HG03342 (cell line): ENCODE measurements at regions not wholly inside any gene's neighbourhood (a gene's known extent, or its start where the extent isn't known, plus 50 kb on each side); places are given as distances from the start of the nearest gene placed in this dataset.

Experiments
- ATAC-seq: cut with Tn5 transposase; IDR thresholded peaks from one replicate; pipeline ENCODE4 v1.9.1; 2021; ENCODE audit warnings: mild to moderate bottlenecking, moderate library complexity; ENCODE audit not compliant: unreplicated experiment

- no peak for ATAC-seq
Observed at GRCh38 chr18:39872651-39873050, 2082.4 kb upstream of the PIK3C3 start.

- ATAC-seq: no peak
Observed at GRCh38 chr18:39871961-39872360, 2083.1 kb upstream of the PIK3C3 start.

- ATAC-seq: no peak
Observed at GRCh38 chr18:39870591-39870990, 2084.4 kb upstream of the PIK3C3 start.

- ATAC-seq: no peak
Observed at GRCh38 chr18:39863916-39864315, 2091.1 kb upstream of the PIK3C3 start.

- ATAC-seq: no peak
Observed at GRCh38 chr18:39862341-39862740, 2092.7 kb upstream of the PIK3C3 start.

GRCh38 chr18:39854291-39854690 is 2100.7 kb upstream of the PIK3C3 start:
- no peak for ATAC-seq

- ATAC-seq: no peak
Observed at GRCh38 chr18:39846265-39846664, 2108.8 kb upstream of the PIK3C3 start.

- no peak for ATAC-seq
Observed at GRCh38 chr18:39845631-39846030, 2109.4 kb upstream of the PIK3C3 start.

GRCh38 chr18:39845106-39845505 is 2109.9 kb upstream of the PIK3C3 start:
- no peak for ATAC-seq

- ATAC-seq: no peak
Observed at GRCh38 chr18:39843546-39843945, 2111.5 kb upstream of the PIK3C3 start.

GRCh38 chr18:39842366-39842914 is 2112.6 kb upstream of the PIK3C3 start:
- no peak for ATAC-seq

GRCh38 chr18:39841482-39842365 is 2113.3 kb upstream of the PIK3C3 start:
- no peak for ATAC-seq

- no peak for ATAC-seq
Observed at GRCh38 chr18:39840856-39841481, 2114.1 kb upstream of the PIK3C3 start.

- no peak for ATAC-seq
Observed at GRCh38 chr18:39840406-39840805, 2114.6 kb upstream of the PIK3C3 start.

GRCh38 chr18:39839782-39840181 is 2115.3 kb upstream of the PIK3C3 start:
- no peak for ATAC-seq

- ATAC-seq: no peak
Observed at GRCh38 chr18:39838831-39839230, 2116.2 kb upstream of the PIK3C3 start.

GRCh38 chr18:39835303-39836030 is 2119.6 kb upstream of the PIK3C3 start:
- ATAC-seq: no peak

GRCh38 chr18:39834636-39835035 is 2120.4 kb upstream of the PIK3C3 start:
- no peak for ATAC-seq

- no peak for ATAC-seq
Observed at GRCh38 chr18:39825485-39826150, 2129.4 kb upstream of the PIK3C3 start.

GRCh38 chr18:39806525-39806924 is 2148.5 kb upstream of the PIK3C3 start:
- no peak for ATAC-seq

GRCh38 chr18:39805218-39805617 is 2149.8 kb upstream of the PIK3C3 start:
- no peak for ATAC-seq
